ENCODE measurements at regions not wholly inside any gene's neighbourhood (a gene's known extent, or its start where the extent isn't known, plus 50 kb on each side); places are given as distances from the start of the nearest gene placed in this dataset.

DNA sequence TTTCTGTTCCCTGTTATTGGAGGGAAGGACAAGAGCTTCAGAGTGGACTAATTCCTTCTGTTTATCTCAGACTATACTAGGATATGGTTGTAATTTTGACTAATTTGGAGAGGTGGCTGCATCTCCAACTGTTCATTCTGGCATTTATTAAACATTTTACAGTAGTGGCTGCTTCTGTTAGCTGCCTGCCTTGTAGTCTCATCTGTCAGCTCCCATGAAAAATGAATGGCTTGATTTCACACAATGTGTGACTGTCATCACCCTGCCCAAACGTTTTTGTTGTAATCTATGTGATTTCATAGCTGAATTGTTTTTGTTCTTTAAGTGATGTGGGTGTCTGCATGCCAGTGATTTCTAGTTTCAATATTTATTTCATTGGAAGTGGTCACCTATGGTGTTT is 459.4 kb upstream of the PTPRD start:
- TF ChIP-seq, protein P1, sequence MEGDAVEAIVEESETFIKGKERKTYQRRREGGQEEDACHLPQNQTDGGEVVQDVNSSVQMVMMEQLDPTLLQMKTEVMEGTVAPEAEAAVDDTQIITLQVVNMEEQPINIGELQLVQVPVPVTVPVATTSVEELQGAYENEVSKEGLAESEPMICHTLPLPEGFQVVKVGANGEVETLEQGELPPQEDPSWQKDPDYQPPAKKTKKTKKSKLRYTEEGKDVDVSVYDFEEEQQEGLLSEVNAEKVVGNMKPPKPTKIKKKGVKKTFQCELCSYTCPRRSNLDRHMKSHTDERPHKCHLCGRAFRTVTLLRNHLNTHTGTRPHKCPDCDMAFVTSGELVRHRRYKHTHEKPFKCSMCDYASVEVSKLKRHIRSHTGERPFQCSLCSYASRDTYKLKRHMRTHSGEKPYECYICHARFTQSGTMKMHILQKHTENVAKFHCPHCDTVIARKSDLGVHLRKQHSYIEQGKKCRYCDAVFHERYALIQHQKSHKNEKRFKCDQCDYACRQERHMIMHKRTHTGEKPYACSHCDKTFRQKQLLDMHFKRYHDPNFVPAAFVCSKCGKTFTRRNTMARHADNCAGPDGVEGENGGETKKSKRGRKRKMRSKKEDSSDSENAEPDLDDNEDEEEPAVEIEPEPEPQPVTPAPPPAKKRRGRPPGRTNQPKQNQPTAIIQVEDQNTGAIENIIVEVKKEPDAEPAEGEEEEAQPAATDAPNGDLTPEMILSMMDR (tag by site-specific recombination; IDR thresholded peaks at IDR 0.05), result no peak
- TF ChIP-seq ZNF837 (tag by site-specific recombination; IDR thresholded peaks at IDR 0.05), result no peak
- no peak for TF ChIP-seq REPIN1 (tag by site-specific recombination; IDR thresholded peaks at IDR 0.05; ENCODE audit: low read depth)
- no peak for TF ChIP-seq HOXD13 (CRISPR knock-in tag; IDR thresholded peaks at IDR 0.05; ENCODE audit: borderline replicate concordance)
- TF ChIP-seq ZNF24 (tag by site-specific recombination; IDR thresholded peaks at IDR 0.05), result no peak
- no peak for TF ChIP-seq ZNF596 (tag by site-specific recombination; IDR thresholded peaks at IDR 0.05)
- TF ChIP-seq, protein P2, sequence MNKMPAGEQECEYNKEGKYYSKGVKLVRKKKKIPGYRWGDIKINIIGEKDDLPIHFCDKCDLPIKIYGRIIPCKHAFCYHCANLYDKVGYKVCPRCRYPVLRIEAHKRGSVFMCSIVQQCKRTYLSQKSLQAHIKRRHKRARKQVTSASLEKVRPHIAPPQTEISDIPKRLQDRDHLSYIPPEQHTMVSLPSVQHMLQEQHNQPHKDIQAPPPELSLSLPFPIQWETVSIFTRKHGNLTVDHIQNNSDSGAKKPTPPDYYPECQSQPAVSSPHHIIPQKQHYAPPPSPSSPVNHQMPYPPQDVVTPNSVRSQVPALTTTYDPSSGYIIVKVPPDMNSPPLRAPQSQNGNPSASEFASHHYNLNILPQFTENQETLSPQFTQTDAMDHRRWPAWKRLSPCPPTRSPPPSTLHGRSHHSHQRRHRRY (tag by site-specific recombination; IDR thresholded peaks at IDR 0.05), result no peak
- TF ChIP-seq, protein P3, sequence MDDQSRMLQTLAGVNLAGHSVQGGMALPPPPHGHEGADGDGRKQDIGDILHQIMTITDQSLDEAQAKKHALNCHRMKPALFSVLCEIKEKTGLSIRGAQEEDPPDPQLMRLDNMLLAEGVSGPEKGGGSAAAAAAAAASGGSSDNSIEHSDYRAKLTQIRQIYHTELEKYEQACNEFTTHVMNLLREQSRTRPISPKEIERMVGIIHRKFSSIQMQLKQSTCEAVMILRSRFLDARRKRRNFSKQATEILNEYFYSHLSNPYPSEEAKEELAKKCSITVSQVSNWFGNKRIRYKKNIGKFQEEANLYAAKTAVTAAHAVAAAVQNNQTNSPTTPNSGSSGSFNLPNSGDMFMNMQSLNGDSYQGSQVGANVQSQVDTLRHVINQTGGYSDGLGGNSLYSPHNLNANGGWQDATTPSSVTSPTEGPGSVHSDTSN (CRISPR knock-in tag; IDR thresholded peaks at IDR 0.05), result no peak
- no peak for TF ChIP-seq KLF16 (tag by site-specific recombination; IDR thresholded peaks at IDR 0.05)
- no peak for TF ChIP-seq BCL11A (tag by site-specific recombination; IDR thresholded peaks at IDR 0.05; ENCODE audit: low read depth)
- TF ChIP-seq ZNF521 (tag by site-specific recombination; IDR thresholded peaks at IDR 0.05), result no peak
- no peak for TF ChIP-seq HOXA7 (CRISPR knock-in tag; IDR thresholded peaks at IDR 0.05; ENCODE audit: borderline replicate concordance)
- TF ChIP-seq YY1 (tag by site-specific recombination; IDR thresholded peaks at IDR 0.05), result no peak
- TF ChIP-seq, protein P4, sequence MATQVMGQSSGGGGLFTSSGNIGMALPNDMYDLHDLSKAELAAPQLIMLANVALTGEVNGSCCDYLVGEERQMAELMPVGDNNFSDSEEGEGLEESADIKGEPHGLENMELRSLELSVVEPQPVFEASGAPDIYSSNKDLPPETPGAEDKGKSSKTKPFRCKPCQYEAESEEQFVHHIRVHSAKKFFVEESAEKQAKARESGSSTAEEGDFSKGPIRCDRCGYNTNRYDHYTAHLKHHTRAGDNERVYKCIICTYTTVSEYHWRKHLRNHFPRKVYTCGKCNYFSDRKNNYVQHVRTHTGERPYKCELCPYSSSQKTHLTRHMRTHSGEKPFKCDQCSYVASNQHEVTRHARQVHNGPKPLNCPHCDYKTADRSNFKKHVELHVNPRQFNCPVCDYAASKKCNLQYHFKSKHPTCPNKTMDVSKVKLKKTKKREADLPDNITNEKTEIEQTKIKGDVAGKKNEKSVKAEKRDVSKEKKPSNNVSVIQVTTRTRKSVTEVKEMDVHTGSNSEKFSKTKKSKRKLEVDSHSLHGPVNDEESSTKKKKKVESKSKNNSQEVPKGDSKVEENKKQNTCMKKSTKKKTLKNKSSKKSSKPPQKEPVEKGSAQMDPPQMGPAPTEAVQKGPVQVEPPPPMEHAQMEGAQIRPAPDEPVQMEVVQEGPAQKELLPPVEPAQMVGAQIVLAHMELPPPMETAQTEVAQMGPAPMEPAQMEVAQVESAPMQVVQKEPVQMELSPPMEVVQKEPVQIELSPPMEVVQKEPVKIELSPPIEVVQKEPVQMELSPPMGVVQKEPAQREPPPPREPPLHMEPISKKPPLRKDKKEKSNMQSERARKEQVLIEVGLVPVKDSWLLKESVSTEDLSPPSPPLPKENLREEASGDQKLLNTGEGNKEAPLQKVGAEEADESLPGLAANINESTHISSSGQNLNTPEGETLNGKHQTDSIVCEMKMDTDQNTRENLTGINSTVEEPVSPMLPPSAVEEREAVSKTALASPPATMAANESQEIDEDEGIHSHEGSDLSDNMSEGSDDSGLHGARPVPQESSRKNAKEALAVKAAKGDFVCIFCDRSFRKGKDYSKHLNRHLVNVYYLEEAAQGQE (tag by site-specific recombination; IDR thresholded peaks at IDR 0.05), result no peak

All from HEK293 (cell line).